HCT116 (cell line): ENCODE measurements at regions not wholly inside any gene's neighbourhood (a gene's known extent, or its start where the extent isn't known, plus 50 kb on each side); places are given as distances from the start of the nearest gene placed in this dataset.

Experiments used
- CEBPB ChIP-seq: IDR thresholded peaks from 2 replicates; pipeline ENCODE4 v1.6.1; 2012; ENCODE audit warnings: low read depth
- EGR1 ChIP-seq: IDR thresholded peaks from 2 replicates; pipeline ENCODE4 v1.6.1; 2012; ENCODE audit warnings: low read depth
- EZH2 ChIP-seq: fragments of 200-600 bp; sonication (generic); IDR thresholded peaks from 2 replicates; pipeline ENCODE4 v1.6.1; 2017; ENCODE audit warnings: antibody characterized with exemption, mixed run types
- JUND ChIP-seq: IDR thresholded peaks from 2 replicates; pipeline ENCODE4 v1.6.1; 2012
- POLR2A ChIP-seq: IDR thresholded peaks from 2 replicates; pipeline ENCODE4 v1.7.0; 2011; ENCODE audit warnings: borderline replicate concordance; ENCODE audit not compliant: insufficient read depth, insufficient read length; ENCODE audit errors: extremely low read depth
- POLR2AphosphoS5 ChIP-seq: IDR thresholded peaks from 2 replicates; pipeline ENCODE4 v1.6.1; 2011; ENCODE audit warnings: mild to moderate bottlenecking, low read depth, low read length, moderate library complexity
- SIN3A ChIP-seq: IDR thresholded peaks from 2 replicates; pipeline ENCODE4 v1.6.1; 2012; ENCODE audit warnings: low read depth
- SRF ChIP-seq: IDR thresholded peaks from 2 replicates; pipeline ENCODE4 v1.6.1; 2012; ENCODE audit warnings: low read depth
- TCF7L2 ChIP-seq: IDR thresholded peaks from 2 replicates; pipeline ENCODE4 v1.7.0; 2011; ENCODE audit warnings: borderline replicate concordance, inconsistent platforms; ENCODE audit not compliant: insufficient read depth, insufficient read length; ENCODE audit errors: extremely low read depth
- ZNF274 ChIP-seq: fragments of 200-500 bp; sonication (Bioruptor generic); IDR thresholded peaks from 2 replicates; pipeline ENCODE4 v1.6.1; 2014; ENCODE audit warnings: mild to moderate bottlenecking, low read depth, low read length, inconsistent platforms
- TF ChIP-seq, protein P1 (sequence below), 3 experiments: fragments of 200-600 bp in 1 of 3; sonication (generic) in 1 of 3; IDR thresholded peaks in 2 of 3; conservative IDR thresholded peaks in 1 of 3; 2 replicates each; pipeline ENCODE4 v1.5.1; 2012 to 2017; ENCODE audit warnings: low read depth in 2 of 3, low read length in 2 of 3, antibody characterized with exemption in 1 of 3, borderline replicate concordance in 1 of 3, control low read depth in 1 of 3, mild to moderate bottlenecking in 1 of 3, mixed read lengths in 1 of 3, mixed run types in 1 of 3, moderate library complexity in 1 of 3; ENCODE audit not compliant: insufficient read depth in 1 of 3
- TF ChIP-seq, protein P2 (sequence below): IDR thresholded peaks from 2 replicates; pipeline ENCODE4 v1.6.1; 2012; ENCODE audit warnings: low read depth
- TF ChIP-seq, protein P3 (sequence below): IDR thresholded peaks from 2 replicates; pipeline ENCODE4 v1.6.1; 2012

DNA sequence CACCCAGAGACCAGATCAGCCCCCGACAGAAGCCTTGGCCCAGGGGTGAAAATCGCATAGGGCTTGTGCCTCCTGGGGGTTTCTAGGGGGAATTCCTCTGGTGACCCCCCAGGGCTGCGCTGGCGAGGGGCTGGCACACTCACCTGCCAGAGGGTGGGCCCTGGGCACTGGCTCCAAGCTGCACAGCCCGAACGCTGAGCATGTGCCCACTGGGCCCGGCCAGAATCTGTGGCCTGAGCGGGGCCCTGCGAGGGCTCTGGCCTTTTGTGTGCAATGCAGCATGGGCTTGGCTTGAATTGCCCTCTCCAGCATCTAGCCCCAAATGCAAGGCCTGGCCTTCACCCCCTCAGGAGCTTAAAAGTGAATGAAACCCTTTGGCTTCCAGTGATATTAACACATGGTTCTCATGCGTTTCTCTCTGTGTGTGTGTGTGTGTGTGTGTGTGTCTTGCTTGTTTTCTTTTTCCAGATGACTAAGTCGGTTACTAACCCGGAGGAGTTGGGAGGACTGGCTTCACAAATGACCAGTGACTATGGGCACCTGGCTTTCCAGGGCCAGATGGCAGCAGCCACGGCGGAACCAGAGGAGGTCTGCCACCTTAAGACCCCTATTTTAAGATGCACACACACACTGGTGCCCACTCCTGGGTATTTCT is 259.1 kb upstream of the TPM1 start:
- TF ChIP-seq POLR2A = no peak
- TF ChIP-seq, protein P1, sequence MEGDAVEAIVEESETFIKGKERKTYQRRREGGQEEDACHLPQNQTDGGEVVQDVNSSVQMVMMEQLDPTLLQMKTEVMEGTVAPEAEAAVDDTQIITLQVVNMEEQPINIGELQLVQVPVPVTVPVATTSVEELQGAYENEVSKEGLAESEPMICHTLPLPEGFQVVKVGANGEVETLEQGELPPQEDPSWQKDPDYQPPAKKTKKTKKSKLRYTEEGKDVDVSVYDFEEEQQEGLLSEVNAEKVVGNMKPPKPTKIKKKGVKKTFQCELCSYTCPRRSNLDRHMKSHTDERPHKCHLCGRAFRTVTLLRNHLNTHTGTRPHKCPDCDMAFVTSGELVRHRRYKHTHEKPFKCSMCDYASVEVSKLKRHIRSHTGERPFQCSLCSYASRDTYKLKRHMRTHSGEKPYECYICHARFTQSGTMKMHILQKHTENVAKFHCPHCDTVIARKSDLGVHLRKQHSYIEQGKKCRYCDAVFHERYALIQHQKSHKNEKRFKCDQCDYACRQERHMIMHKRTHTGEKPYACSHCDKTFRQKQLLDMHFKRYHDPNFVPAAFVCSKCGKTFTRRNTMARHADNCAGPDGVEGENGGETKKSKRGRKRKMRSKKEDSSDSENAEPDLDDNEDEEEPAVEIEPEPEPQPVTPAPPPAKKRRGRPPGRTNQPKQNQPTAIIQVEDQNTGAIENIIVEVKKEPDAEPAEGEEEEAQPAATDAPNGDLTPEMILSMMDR (IDR thresholded peaks at IDR 0.05 in 2 of 3, conservative IDR thresholded peaks at IDR 0.05 in 1 of 3; ENCODE audit: borderline replicate concordance in 1 of 3, insufficient read depth in 1 of 3, low read depth in 2 of 3, low read length in 2 of 3) = no peak
- no peak for TF ChIP-seq JUND
- no peak for TF ChIP-seq ZNF274
- TF ChIP-seq POLR2AphosphoS5 = no peak
- TF ChIP-seq SRF = no peak
- no peak for TF ChIP-seq SIN3A
- TF ChIP-seq EZH2 = no peak
- no peak for TF ChIP-seq CEBPB
- TF ChIP-seq, protein P2, sequence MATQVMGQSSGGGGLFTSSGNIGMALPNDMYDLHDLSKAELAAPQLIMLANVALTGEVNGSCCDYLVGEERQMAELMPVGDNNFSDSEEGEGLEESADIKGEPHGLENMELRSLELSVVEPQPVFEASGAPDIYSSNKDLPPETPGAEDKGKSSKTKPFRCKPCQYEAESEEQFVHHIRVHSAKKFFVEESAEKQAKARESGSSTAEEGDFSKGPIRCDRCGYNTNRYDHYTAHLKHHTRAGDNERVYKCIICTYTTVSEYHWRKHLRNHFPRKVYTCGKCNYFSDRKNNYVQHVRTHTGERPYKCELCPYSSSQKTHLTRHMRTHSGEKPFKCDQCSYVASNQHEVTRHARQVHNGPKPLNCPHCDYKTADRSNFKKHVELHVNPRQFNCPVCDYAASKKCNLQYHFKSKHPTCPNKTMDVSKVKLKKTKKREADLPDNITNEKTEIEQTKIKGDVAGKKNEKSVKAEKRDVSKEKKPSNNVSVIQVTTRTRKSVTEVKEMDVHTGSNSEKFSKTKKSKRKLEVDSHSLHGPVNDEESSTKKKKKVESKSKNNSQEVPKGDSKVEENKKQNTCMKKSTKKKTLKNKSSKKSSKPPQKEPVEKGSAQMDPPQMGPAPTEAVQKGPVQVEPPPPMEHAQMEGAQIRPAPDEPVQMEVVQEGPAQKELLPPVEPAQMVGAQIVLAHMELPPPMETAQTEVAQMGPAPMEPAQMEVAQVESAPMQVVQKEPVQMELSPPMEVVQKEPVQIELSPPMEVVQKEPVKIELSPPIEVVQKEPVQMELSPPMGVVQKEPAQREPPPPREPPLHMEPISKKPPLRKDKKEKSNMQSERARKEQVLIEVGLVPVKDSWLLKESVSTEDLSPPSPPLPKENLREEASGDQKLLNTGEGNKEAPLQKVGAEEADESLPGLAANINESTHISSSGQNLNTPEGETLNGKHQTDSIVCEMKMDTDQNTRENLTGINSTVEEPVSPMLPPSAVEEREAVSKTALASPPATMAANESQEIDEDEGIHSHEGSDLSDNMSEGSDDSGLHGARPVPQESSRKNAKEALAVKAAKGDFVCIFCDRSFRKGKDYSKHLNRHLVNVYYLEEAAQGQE = no peak
- no peak for TF ChIP-seq TCF7L2
- TF ChIP-seq, protein P3, sequence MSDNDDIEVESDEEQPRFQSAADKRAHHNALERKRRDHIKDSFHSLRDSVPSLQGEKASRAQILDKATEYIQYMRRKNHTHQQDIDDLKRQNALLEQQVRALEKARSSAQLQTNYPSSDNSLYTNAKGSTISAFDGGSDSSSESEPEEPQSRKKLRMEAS = no peak
- TF ChIP-seq EGR1 = no peak
